Stimulated activated effector memory CD8-positive, alpha-beta T cell treated with anti-CD3 and anti-CD28 coated beads, Interleukin-12 subunit alpha, Interleukin-12 subunit beta, amount 100 ng/mL, for 72 hours (primary cell): ENCODE measurements at regions not wholly inside any gene's neighbourhood (a gene's known extent, or its start where the extent isn't known, plus 50 kb on each side); places are given as distances from the start of the nearest gene placed in this dataset.
"Not testable (repeated sequence)": the region's sequence is repeated elsewhere in the genome, so short reads cannot be mapped to it uniquely, and the experiment has no call there.

Source experiments
- ATAC-seq: fragments of 150-1000 bp; cut with Tn5 transposase; 2 replicates; pipeline ENCODE4 v1.10.0; 2021
- DNase-seq, 2 donors: peaks; one replicate each; pipeline ENCODE4 v3.0.0; 2021 to 2022; ENCODE audit warnings: low spot score in 2 of 2
- H3K27ac Mint-ChIP-seq: one replicate; pipeline ENCODE4 v1.8.0; 2022; ENCODE audit warnings: mild to moderate bottlenecking, mixed read lengths
- H3K36me3 Mint-ChIP-seq: one replicate; pipeline ENCODE4 v1.8.0; 2022; ENCODE audit warnings: mild to moderate bottlenecking, mixed read lengths
- H3K4me1 Mint-ChIP-seq: one replicate; pipeline ENCODE4 v1.8.0; 2022; ENCODE audit warnings: mixed read lengths
- H3K4me3 Mint-ChIP-seq: one replicate; pipeline ENCODE4 v1.8.0; 2022; ENCODE audit warnings: mild to moderate bottlenecking, mixed read lengths
- H3K9me3 Mint-ChIP-seq: one replicate; pipeline ENCODE4 v1.8.0; 2022; ENCODE audit warnings: mixed read lengths

GRCh38 chr7:66450814-66451213 is 177.9 kb upstream of the KCTD7 start:
- H3K4me3 Mint-ChIP-seq, ATAC-seq, DNase-seq, H3K9me3 Mint-ChIP-seq, H3K27ac Mint-ChIP-seq: not testable (repeated sequence)
- Mint-ChIP-seq H3K4me1 (peaks cover 11% of the 10 kb centered on the region), H3K36me3 (peaks cover 20% of the 10 kb centered on the region)

- H3K27ac Mint-ChIP-seq, ATAC-seq, H3K4me3 Mint-ChIP-seq, DNase-seq, H3K9me3 Mint-ChIP-seq: not testable (repeated sequence)
- H3K4me1 Mint-ChIP-seq = peaks cover 11% of the 10 kb centered on the region
- peaks cover 17% of the 10 kb centered on the region for H3K36me3 Mint-ChIP-seq
These were observed 177.0 kb upstream of the KCTD7 start for GRCh38 chr7:66451713-66452112.

- H3K36me3 Mint-ChIP-seq = peaks cover 12% of the 10 kb centered on the region
- ATAC-seq (no peak), DNase-seq (no peak)
- H3K4me3 Mint-ChIP-seq = no peak overlapping the region
- H3K9me3 Mint-ChIP-seq = no peaks in the 10 kb centered on the region
- H3K27ac Mint-ChIP-seq = no peak overlapping the region
- H3K4me1 Mint-ChIP-seq = peaks cover 11% of the 10 kb centered on the region
These were observed 176.5 kb upstream of the KCTD7 start for GRCh38 chr7:66452165-66452564.

- no peak overlapping the region for H3K27ac Mint-ChIP-seq
- ATAC-seq = no peak
These were observed 175.3 kb upstream of the KCTD7 start for GRCh38 chr7:66453340-66453739.

GRCh38 chr7:66454600-66455225 is 174.0 kb upstream of the KCTD7 start:
- Mint-ChIP-seq H3K36me3 (peaks cover 10% of the 10 kb centered on the region), H3K9me3 (no peaks in the 10 kb centered on the region), H3K4me1 (peaks cover 11% of the 10 kb centered on the region), H3K4me3 (no peak overlapping the region), H3K27ac (peak overlapping the region; percentile 49)
- ATAC-seq (peak; percentile 56), DNase-seq (no peak)

More at GRCh38 chr7:66453340-66453739, 175.3 kb upstream of the KCTD7 start:
- Mint-ChIP-seq H3K4me3 (no peak overlapping the region), H3K36me3 (peaks cover 10% of the 10 kb centered on the region), H3K4me1 (peaks cover 11% of the 10 kb centered on the region), H3K9me3 (no peaks in the 10 kb centered on the region)
- DNase-seq = no peak

GRCh38 chr7:66455432-66455831 is 173.2 kb upstream of the KCTD7 start:
- ATAC-seq, H3K9me3 Mint-ChIP-seq, H3K4me3 Mint-ChIP-seq, H3K36me3 Mint-ChIP-seq, DNase-seq: not testable (repeated sequence)
- peak overlapping the region; percentile 49 for H3K27ac Mint-ChIP-seq
- peaks cover 11% of the 10 kb centered on the region for H3K4me1 Mint-ChIP-seq

- DNase-seq, H3K4me3 Mint-ChIP-seq, H3K27ac Mint-ChIP-seq, ATAC-seq, H3K36me3 Mint-ChIP-seq, H3K9me3 Mint-ChIP-seq: not testable (repeated sequence)
- H3K4me1 Mint-ChIP-seq = peaks cover 11% of the 10 kb centered on the region
These were observed 172.2 kb upstream of the KCTD7 start for GRCh38 chr7:66456431-66456830.

- not testable (repeated sequence) for H3K9me3 Mint-ChIP-seq, DNase-seq, H3K4me3 Mint-ChIP-seq, ATAC-seq, H3K36me3 Mint-ChIP-seq
- Mint-ChIP-seq H3K4me1 (peaks cover 11% of the 10 kb centered on the region), H3K27ac (peak overlapping the region; percentile 56)
These were observed 169.7 kb upstream of the KCTD7 start for GRCh38 chr7:66458991-66459390.

- not testable (repeated sequence) for ATAC-seq, H3K27ac Mint-ChIP-seq, DNase-seq, H3K9me3 Mint-ChIP-seq, H3K4me3 Mint-ChIP-seq, H3K36me3 Mint-ChIP-seq, H3K4me1 Mint-ChIP-seq
These were observed 168.8 kb upstream of the KCTD7 start for GRCh38 chr7:66459783-66460413.

- H3K4me3 Mint-ChIP-seq = no peak overlapping the region
- H3K9me3 Mint-ChIP-seq = peaks cover 5% of the 10 kb centered on the region
- no peak overlapping the region for H3K27ac Mint-ChIP-seq
- H3K36me3 Mint-ChIP-seq = no peaks in the 10 kb centered on the region
- no peaks in the 10 kb centered on the region for H3K4me1 Mint-ChIP-seq
- ATAC-seq (peak; percentile 80), DNase-seq (no peak)
These were observed 167.7 kb upstream of the KCTD7 start for GRCh38 chr7:66460921-66461361.

GRCh38 chr7:66461397-66461796 is 167.3 kb upstream of the KCTD7 start:
- H3K9me3 Mint-ChIP-seq, H3K4me1 Mint-ChIP-seq, ATAC-seq, H3K4me3 Mint-ChIP-seq, DNase-seq, H3K36me3 Mint-ChIP-seq: not testable (repeated sequence)
- peak overlapping the region; percentile 10 for H3K27ac Mint-ChIP-seq

GRCh38 chr7:66462831-66463230 is 165.8 kb upstream of the KCTD7 start:
- H3K27ac Mint-ChIP-seq, DNase-seq, H3K4me3 Mint-ChIP-seq, ATAC-seq, H3K9me3 Mint-ChIP-seq, H3K4me1 Mint-ChIP-seq, H3K36me3 Mint-ChIP-seq: not testable (repeated sequence)

- ATAC-seq = no peak
- Mint-ChIP-seq H3K9me3 (peaks cover 5% of the 10 kb centered on the region), H3K4me3 (no peak overlapping the region), H3K36me3 (no peaks in the 10 kb centered on the region), H3K4me1 (no peaks in the 10 kb centered on the region), H3K27ac (no peak overlapping the region)
- no peak for DNase-seq
These were observed 164.6 kb upstream of the KCTD7 start for GRCh38 chr7:66464059-66464458.

GRCh38 chr7:66466081-66466600 is 162.5 kb upstream of the KCTD7 start:
- no peak for ATAC-seq
- Mint-ChIP-seq H3K9me3 (peaks cover 5% of the 10 kb centered on the region), H3K4me1 (no peaks in the 10 kb centered on the region), H3K36me3 (no peaks in the 10 kb centered on the region), H3K4me3 (no peak overlapping the region), H3K27ac (no peak overlapping the region)
- DNase-seq = no peak

GRCh38 chr7:66467887-66468286 is 160.8 kb upstream of the KCTD7 start:
- H3K4me3 Mint-ChIP-seq = no peak overlapping the region
- H3K4me1 Mint-ChIP-seq = no peaks in the 10 kb centered on the region
- no peaks in the 10 kb centered on the region for H3K36me3 Mint-ChIP-seq
- no peak for DNase-seq
- no peaks in the 10 kb centered on the region for H3K9me3 Mint-ChIP-seq
- no peak for ATAC-seq
- no peak overlapping the region for H3K27ac Mint-ChIP-seq

GRCh38 chr7:66473064-66473463 is 155.6 kb upstream of the KCTD7 start:
- not testable (repeated sequence) for H3K27ac Mint-ChIP-seq
- peaks cover 24% of the 10 kb centered on the region for H3K36me3 Mint-ChIP-seq

More at GRCh38 chr7:66473064-66473463, 155.6 kb upstream of the KCTD7 start:
- H3K9me3 Mint-ChIP-seq, DNase-seq, ATAC-seq, H3K4me1 Mint-ChIP-seq, H3K4me3 Mint-ChIP-seq: not testable (repeated sequence)
